ENCODE measurements at regions not wholly inside any gene's neighbourhood (a gene's known extent, or its start where the extent isn't known, plus 50 kb on each side); places are given as distances from the start of the nearest gene placed in this dataset.
A peak's percentile ranks its signal among the peaks of the same experiment; 100 is the strongest.
"Not testable (repeated sequence)": the region's sequence is repeated elsewhere in the genome, so short reads cannot be mapped to it uniquely, and the experiment has no call there.

GRCh38 chr6:153984811-153985210 lies 54.2 kb upstream of the OPRM1 start:
- Histone ChIP-seq H3K36me3 (replicated peaks) (no peaks in the 10 kb centered on the region), H3K27ac (no peak overlapping the region), H3K27me3 (replicated peaks) (no peaks in the 10 kb centered on the region), H3K4me3 (ENCODE audit: low read depth, low read length) (no peak overlapping the region)
- no peak for TF ChIP-seq CTCF (IDR thresholded peaks at IDR 0.05; ENCODE audit: low read depth, low read length, missing control alignments)
- in situ Hi-C loops (cut with HindIII; ENCODE audit: low pct_ligation_motif_present, low sequenced_read_pairs), result no loop called here
- DNase-seq, result no peak

GRCh38 chr6:153980171-153980570 lies 58.9 kb upstream of the OPRM1 start:
- Histone ChIP-seq H3K36me3 (replicated peaks) (no peaks in the 10 kb centered on the region), H3K27me3 (replicated peaks) (no peaks in the 10 kb centered on the region), H3K4me3 (ENCODE audit: low read depth, low read length) (no peak overlapping the region), H3K27ac (no peak overlapping the region)
- in situ Hi-C loops (cut with HindIII; ENCODE audit: low pct_ligation_motif_present, low sequenced_read_pairs), result no loop called here
- TF ChIP-seq CTCF (IDR thresholded peaks at IDR 0.05; ENCODE audit: low read depth, low read length, missing control alignments), result no peak
- no peak for DNase-seq

- H3K27me3 ChIP-seq (replicated peaks); H3K27ac ChIP-seq; H3K4me3 ChIP-seq (ENCODE audit: low read depth, low read length); H3K36me3 ChIP-seq (replicated peaks); in situ Hi-C loops (cut with HindIII; ENCODE audit: low pct_ligation_motif_present, low sequenced_read_pairs); DNase-seq: not testable (repeated sequence)
Observed at GRCh38 chr6:153978911-153979548, 60.0 kb upstream of the OPRM1 start.

GRCh38 chr6:153976921-153977693 lies 61.9 kb upstream of the OPRM1 start:
- Histone ChIP-seq H3K4me3 (ENCODE audit: low read depth, low read length) (no peak overlapping the region), H3K27ac (no peak overlapping the region), H3K36me3 (replicated peaks) (no peaks in the 10 kb centered on the region), H3K27me3 (replicated peaks) (no peaks in the 10 kb centered on the region)
- DNase-seq, result peak; percentile 9
- in situ Hi-C loops (cut with HindIII; ENCODE audit: low pct_ligation_motif_present, low sequenced_read_pairs), result no loop called here
- no peak for TF ChIP-seq CTCF (IDR thresholded peaks at IDR 0.05; ENCODE audit: low read depth, low read length, missing control alignments)

GRCh38 chr6:153966001-153966400 lies 73.0 kb upstream of the OPRM1 start:
- H3K27me3 ChIP-seq (replicated peaks), result peaks cover 11% of the 10 kb centered on the region
- no peak for TF ChIP-seq CTCF (IDR thresholded peaks at IDR 0.05; ENCODE audit: low read depth, low read length, missing control alignments)
- DNase-seq, result peak; percentile 77
- no peak overlapping the region for H3K4me3 ChIP-seq (ENCODE audit: low read depth, low read length)
- in situ Hi-C loops (cut with HindIII; ENCODE audit: low pct_ligation_motif_present, low sequenced_read_pairs), result no loop called here
- no peaks in the 10 kb centered on the region for H3K36me3 ChIP-seq (replicated peaks)
- no peak overlapping the region for H3K27ac ChIP-seq

- Histone ChIP-seq H3K36me3 (replicated peaks) (no peaks in the 10 kb centered on the region), H3K27ac (no peak overlapping the region), H3K4me3 (ENCODE audit: low read depth, low read length) (no peak overlapping the region), H3K27me3 (replicated peaks) (peaks cover 11% of the 10 kb centered on the region)
- no peak for DNase-seq
- in situ Hi-C loops (cut with HindIII; ENCODE audit: low pct_ligation_motif_present, low sequenced_read_pairs), result no loop called here
- TF ChIP-seq CTCF (IDR thresholded peaks at IDR 0.05; ENCODE audit: low read depth, low read length, missing control alignments), result no peak
Observed at GRCh38 chr6:153963352-153963751, 75.7 kb upstream of the OPRM1 start.
